ENCODE measurements at regions not wholly inside any gene's neighbourhood (a gene's known extent, or its start where the extent isn't known, plus 50 kb on each side); places are given as distances from the start of the nearest gene placed in this dataset.
"Not testable (repeated sequence)": the region's sequence is repeated elsewhere in the genome, so short reads cannot be mapped to it uniquely, and the experiment has no call there.

- intact Hi-C loops (cut with DNase I): no loop called here
- DNase-seq: no peak
Measured at GRCh38 chr7:24422441-24423010, 138.5 kb downstream of the NPY start.

GRCh38 chr7:24425664-24426063, 141.7 kb downstream of the NPY start:
- DNase-seq: no peak
- intact Hi-C loops (cut with DNase I): no loop called here

GRCh38 chr7:24427048-24427447, 143.1 kb downstream of the NPY start:
- intact Hi-C loops (cut with DNase I): no loop called here
- DNase-seq: no peak

GRCh38 chr7:24428676-24429075, 144.6 kb upstream of the PALS2 start:
- intact Hi-C loops (cut with DNase I): no loop called here

GRCh38 chr7:24432677-24433076, 140.6 kb upstream of the PALS2 start:
- intact Hi-C loops (cut with DNase I): no loop called here
- no peak for DNase-seq

More at GRCh38 chr7:24428676-24429075, 144.6 kb upstream of the PALS2 start:
- no peak for DNase-seq

- intact Hi-C loops (cut with DNase I): no loop called here
Measured at GRCh38 chr7:24434972-24435371, 138.3 kb upstream of the PALS2 start.

GRCh38 chr7:24436131-24436920, 136.9 kb upstream of the PALS2 start:
- intact Hi-C loops (cut with DNase I): no loop called here
- no peak for DNase-seq

More at GRCh38 chr7:24434972-24435371, 138.3 kb upstream of the PALS2 start:
- DNase-seq: no peak

GRCh38 chr7:24438232-24438631, 135.0 kb upstream of the PALS2 start:
- intact Hi-C loops (cut with DNase I): no loop called here
- DNase-seq: no peak

GRCh38 chr7:24439104-24439503, 134.1 kb upstream of the PALS2 start:
- intact Hi-C loops (cut with DNase I); DNase-seq: not testable (repeated sequence)

GRCh38 chr7:24440892-24441291, 132.4 kb upstream of the PALS2 start:
- intact Hi-C loops (cut with DNase I): no loop called here
- no peak for DNase-seq

- no peak for DNase-seq
- intact Hi-C loops (cut with DNase I): no loop called here
Measured at GRCh38 chr7:24441314-24442027, 131.8 kb upstream of the PALS2 start.

- DNase-seq: no peak
- intact Hi-C loops (cut with DNase I): no loop called here
Measured at GRCh38 chr7:24442170-24442777, 131.0 kb upstream of the PALS2 start.

GRCh38 chr7:24444666-24445440, 128.4 kb upstream of the PALS2 start:
- intact Hi-C loops (cut with DNase I): no loop called here
- DNase-seq: peak in 41 of 42 donors; percentile 6 to 81 (median 63)

GRCh38 chr7:24448038-24448437, 125.2 kb upstream of the PALS2 start:
- DNase-seq: no peak
- intact Hi-C loops (cut with DNase I): no loop called here

GRCh38 chr7:24449416-24449815, 123.8 kb upstream of the PALS2 start:
- intact Hi-C loops (cut with DNase I); DNase-seq: not testable (repeated sequence)

GRCh38 chr7:24455813-24456525, 117.3 kb upstream of the PALS2 start:
- intact Hi-C loops (cut with DNase I): no loop called here
- DNase-seq: no peak

- intact Hi-C loops (cut with DNase I): no loop called here
- peak in 8 of 42 donors; percentile 13 to 51 (median 32) for DNase-seq
Measured at GRCh38 chr7:24456526-24457218, 116.6 kb upstream of the PALS2 start.

- intact Hi-C loops (cut with DNase I): no loop called here
- no peak for DNase-seq
Measured at GRCh38 chr7:24457219-24457558, 116.1 kb upstream of the PALS2 start.

Data from head of caudate nucleus (tissue), 42 donors.